HG03025 (cell line): ENCODE measurements at regions not wholly inside any gene's neighbourhood (a gene's known extent, or its start where the extent isn't known, plus 50 kb on each side); places are given as distances from the start of the nearest gene placed in this dataset.
"Not testable (repeated sequence)": the region's sequence is repeated elsewhere in the genome, so short reads cannot be mapped to it uniquely, and the experiment has no call there.

Source experiments
- ATAC-seq: cut with Tn5 transposase; IDR thresholded peaks from one replicate; pipeline ENCODE4 v1.9.1; 2021; ENCODE audit warnings: mild to moderate bottlenecking, moderate library complexity; ENCODE audit not compliant: unreplicated experiment, low FRiP score

- no peak for ATAC-seq
These were observed 113.5 kb upstream of the PHACTR1 start for GRCh38 chr6:12602951-12603672.

- ATAC-seq, result no peak
These were observed 112.9 kb upstream of the PHACTR1 start for GRCh38 chr6:12603673-12604049.

- ATAC-seq, result no peak
These were observed 110.7 kb upstream of the PHACTR1 start for GRCh38 chr6:12605888-12606345.

GRCh38 chr6:12606616-12607015 is 110.0 kb upstream of the PHACTR1 start:
- ATAC-seq, result no peak

- ATAC-seq, result peak; percentile 70
These were observed 108.3 kb upstream of the PHACTR1 start for GRCh38 chr6:12608016-12608860.

GRCh38 chr6:12608874-12609273 is 107.7 kb upstream of the PHACTR1 start:
- peak; percentile 21 for ATAC-seq

- ATAC-seq, result no peak
These were observed 106.8 kb upstream of the PHACTR1 start for GRCh38 chr6:12609751-12610150.

- ATAC-seq, result no peak
These were observed 105.7 kb upstream of the PHACTR1 start for GRCh38 chr6:12610862-12611261.

- no peak for ATAC-seq
These were observed 102.8 kb upstream of the PHACTR1 start for GRCh38 chr6:12613811-12614210.

- no peak for ATAC-seq
These were observed 102.1 kb upstream of the PHACTR1 start for GRCh38 chr6:12614456-12614855.

- no peak for ATAC-seq
These were observed 98.3 kb upstream of the PHACTR1 start for GRCh38 chr6:12618296-12618695.

GRCh38 chr6:12621754-12622153 is 94.8 kb upstream of the PHACTR1 start:
- no peak for ATAC-seq

- no peak for ATAC-seq
These were observed 94.0 kb upstream of the PHACTR1 start for GRCh38 chr6:12622566-12622965.

GRCh38 chr6:12624142-12624837 is 92.3 kb upstream of the PHACTR1 start:
- ATAC-seq, result no peak

GRCh38 chr6:12627053-12627452 is 89.5 kb upstream of the PHACTR1 start:
- no peak for ATAC-seq

- ATAC-seq, result no peak
These were observed 88.2 kb upstream of the PHACTR1 start for GRCh38 chr6:12628327-12628726.

- not testable (repeated sequence) for ATAC-seq
These were observed 82.8 kb upstream of the PHACTR1 start for GRCh38 chr6:12633746-12634145.

GRCh38 chr6:12635375-12635774 is 81.2 kb upstream of the PHACTR1 start:
- ATAC-seq, result no peak

GRCh38 chr6:12635813-12636212 is 80.8 kb upstream of the PHACTR1 start:
- ATAC-seq, result no peak

- ATAC-seq, result no peak
These were observed 80.2 kb upstream of the PHACTR1 start for GRCh38 chr6:12636336-12636735.

- ATAC-seq, result no peak
These were observed 78.5 kb upstream of the PHACTR1 start for GRCh38 chr6:12637960-12638641.
